ENCODE measurements at regions not wholly inside any gene's neighbourhood (a gene's known extent, or its start where the extent isn't known, plus 50 kb on each side); places are given as distances from the start of the nearest gene placed in this dataset.

DNA sequence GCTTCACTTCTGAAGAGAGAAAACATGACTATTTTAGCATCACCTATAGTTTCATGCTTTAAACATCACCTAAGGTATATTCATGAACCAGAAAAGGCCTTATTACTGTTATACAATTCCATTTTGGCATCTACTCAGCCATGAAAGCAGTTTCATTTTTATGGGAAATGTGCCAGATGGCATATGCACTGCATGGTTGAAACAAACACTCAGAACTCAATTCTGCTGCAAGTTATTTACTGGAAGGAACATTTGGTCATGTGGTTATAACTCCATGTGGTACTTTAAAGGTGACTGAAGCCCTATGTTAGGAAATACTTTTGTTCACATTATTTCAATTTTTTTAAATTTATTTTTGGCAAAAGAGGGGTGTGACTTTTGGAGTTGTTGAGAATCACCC is 287.5 kb upstream of the CRIM1 start:
- Histone ChIP-seq H2AFZ (ENCODE audit: low read depth, low read length) (no peak overlapping the region), H3K4me2 (ENCODE audit: low read length) (no peak overlapping the region), H3K9me2 (ENCODE audit: insufficient read depth, low read length) (no peaks in the 10 kb centered on the region), H3K9ac (ENCODE audit: low read length) (no peak overlapping the region), H3F3A (ENCODE audit: insufficient read depth, low read length, poor library complexity, severe bottlenecking) (no peaks in the 10 kb centered on the region), H3K4me3 (ENCODE audit: low read length) (no peak overlapping the region), H3K36me3 (ENCODE audit: insufficient read depth, low read length) (no peaks in the 10 kb centered on the region), H3K9me3 (ENCODE audit: low read length) (no peaks in the 10 kb centered on the region), H4K20me1 (ENCODE audit: insufficient read depth) (no peaks in the 10 kb centered on the region), H3K27ac (ENCODE audit: low read length) (no peak overlapping the region), H3K27me3 (ENCODE audit: insufficient read depth, low read depth, low read length) (no peaks in the 10 kb centered on the region), H3K79me2 (replicated peaks; ENCODE audit: insufficient read depth, low read length) (no peaks in the 10 kb centered on the region)
- TF ChIP-seq EZH2 (IDR thresholded peaks at IDR 0.05; ENCODE audit: borderline replicate concordance, insufficient read depth, low read length, poor library complexity, severe bottlenecking) (no peak), EP300 (conservative IDR thresholded peaks at IDR 0.05; ENCODE audit: poor library complexity, severe bottlenecking) (no peak), TAF1 (IDR thresholded peaks at IDR 0.05; ENCODE audit: low read depth) (no peak), MXI1 (conservative IDR thresholded peaks at IDR 0.05; ENCODE audit: poor library complexity, severe bottlenecking) (no peak), POLR2AphosphoS5 (IDR thresholded peaks at IDR 0.05) (no peak)
- TF ChIP-seq, protein P1, sequence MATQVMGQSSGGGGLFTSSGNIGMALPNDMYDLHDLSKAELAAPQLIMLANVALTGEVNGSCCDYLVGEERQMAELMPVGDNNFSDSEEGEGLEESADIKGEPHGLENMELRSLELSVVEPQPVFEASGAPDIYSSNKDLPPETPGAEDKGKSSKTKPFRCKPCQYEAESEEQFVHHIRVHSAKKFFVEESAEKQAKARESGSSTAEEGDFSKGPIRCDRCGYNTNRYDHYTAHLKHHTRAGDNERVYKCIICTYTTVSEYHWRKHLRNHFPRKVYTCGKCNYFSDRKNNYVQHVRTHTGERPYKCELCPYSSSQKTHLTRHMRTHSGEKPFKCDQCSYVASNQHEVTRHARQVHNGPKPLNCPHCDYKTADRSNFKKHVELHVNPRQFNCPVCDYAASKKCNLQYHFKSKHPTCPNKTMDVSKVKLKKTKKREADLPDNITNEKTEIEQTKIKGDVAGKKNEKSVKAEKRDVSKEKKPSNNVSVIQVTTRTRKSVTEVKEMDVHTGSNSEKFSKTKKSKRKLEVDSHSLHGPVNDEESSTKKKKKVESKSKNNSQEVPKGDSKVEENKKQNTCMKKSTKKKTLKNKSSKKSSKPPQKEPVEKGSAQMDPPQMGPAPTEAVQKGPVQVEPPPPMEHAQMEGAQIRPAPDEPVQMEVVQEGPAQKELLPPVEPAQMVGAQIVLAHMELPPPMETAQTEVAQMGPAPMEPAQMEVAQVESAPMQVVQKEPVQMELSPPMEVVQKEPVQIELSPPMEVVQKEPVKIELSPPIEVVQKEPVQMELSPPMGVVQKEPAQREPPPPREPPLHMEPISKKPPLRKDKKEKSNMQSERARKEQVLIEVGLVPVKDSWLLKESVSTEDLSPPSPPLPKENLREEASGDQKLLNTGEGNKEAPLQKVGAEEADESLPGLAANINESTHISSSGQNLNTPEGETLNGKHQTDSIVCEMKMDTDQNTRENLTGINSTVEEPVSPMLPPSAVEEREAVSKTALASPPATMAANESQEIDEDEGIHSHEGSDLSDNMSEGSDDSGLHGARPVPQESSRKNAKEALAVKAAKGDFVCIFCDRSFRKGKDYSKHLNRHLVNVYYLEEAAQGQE (IDR thresholded peaks at IDR 0.05; ENCODE audit: borderline replicate concordance) = no peak

DNA sequence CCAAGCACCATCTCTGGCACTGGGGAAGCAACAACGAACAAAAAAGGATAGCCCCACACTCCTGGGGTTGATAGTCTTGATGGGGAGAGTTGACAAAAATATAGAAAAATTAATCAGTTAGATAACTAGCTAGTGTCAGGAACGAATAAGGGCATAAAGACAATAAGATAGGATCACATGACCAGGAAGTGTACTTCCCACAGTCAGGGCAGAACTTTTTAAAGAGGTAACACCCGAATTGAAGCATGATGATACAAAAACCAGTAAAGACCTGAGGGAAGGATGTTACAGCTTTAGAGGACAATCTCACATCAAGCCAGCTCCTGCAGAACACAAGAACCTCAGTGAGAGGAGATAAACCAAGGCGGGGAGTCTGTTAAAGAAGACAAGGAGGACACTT is 295.4 kb upstream of the CRIM1 start:
- H3K27me3 ChIP-seq (ENCODE audit: insufficient read depth, low read depth, low read length) = no peaks in the 10 kb centered on the region
- H3K4me2 ChIP-seq (ENCODE audit: low read length) = no peak overlapping the region
- no peak overlapping the region for H3K4me3 ChIP-seq (ENCODE audit: low read length)
- H3K27ac ChIP-seq (ENCODE audit: low read length) = no peak overlapping the region
- no peaks in the 10 kb centered on the region for H3F3A ChIP-seq (ENCODE audit: insufficient read depth, low read length, poor library complexity, severe bottlenecking)
- H4K20me1 ChIP-seq (ENCODE audit: insufficient read depth) = no peaks in the 10 kb centered on the region
- H3K36me3 ChIP-seq (ENCODE audit: insufficient read depth, low read length) = no peaks in the 10 kb centered on the region
- H3K9me2 ChIP-seq (ENCODE audit: insufficient read depth, low read length) = no peaks in the 10 kb centered on the region
- no peak for TF ChIP-seq TAF1 (IDR thresholded peaks at IDR 0.05; ENCODE audit: low read depth)
- no peak for TF ChIP-seq RAD21 (conservative IDR thresholded peaks at IDR 0.05)
- TF ChIP-seq, protein P1 (IDR thresholded peaks at IDR 0.05; ENCODE audit: borderline replicate concordance) = no peak
- TF ChIP-seq POLR2AphosphoS5 (IDR thresholded peaks at IDR 0.05) = no peak
- TF ChIP-seq MXI1 (conservative IDR thresholded peaks at IDR 0.05; ENCODE audit: poor library complexity, severe bottlenecking) = no peak
- TF ChIP-seq, protein P2, sequence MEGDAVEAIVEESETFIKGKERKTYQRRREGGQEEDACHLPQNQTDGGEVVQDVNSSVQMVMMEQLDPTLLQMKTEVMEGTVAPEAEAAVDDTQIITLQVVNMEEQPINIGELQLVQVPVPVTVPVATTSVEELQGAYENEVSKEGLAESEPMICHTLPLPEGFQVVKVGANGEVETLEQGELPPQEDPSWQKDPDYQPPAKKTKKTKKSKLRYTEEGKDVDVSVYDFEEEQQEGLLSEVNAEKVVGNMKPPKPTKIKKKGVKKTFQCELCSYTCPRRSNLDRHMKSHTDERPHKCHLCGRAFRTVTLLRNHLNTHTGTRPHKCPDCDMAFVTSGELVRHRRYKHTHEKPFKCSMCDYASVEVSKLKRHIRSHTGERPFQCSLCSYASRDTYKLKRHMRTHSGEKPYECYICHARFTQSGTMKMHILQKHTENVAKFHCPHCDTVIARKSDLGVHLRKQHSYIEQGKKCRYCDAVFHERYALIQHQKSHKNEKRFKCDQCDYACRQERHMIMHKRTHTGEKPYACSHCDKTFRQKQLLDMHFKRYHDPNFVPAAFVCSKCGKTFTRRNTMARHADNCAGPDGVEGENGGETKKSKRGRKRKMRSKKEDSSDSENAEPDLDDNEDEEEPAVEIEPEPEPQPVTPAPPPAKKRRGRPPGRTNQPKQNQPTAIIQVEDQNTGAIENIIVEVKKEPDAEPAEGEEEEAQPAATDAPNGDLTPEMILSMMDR (IDR thresholded peaks at IDR 0.05; ENCODE audit: poor library complexity, severe bottlenecking) = no peak
- TF ChIP-seq EP300 (conservative IDR thresholded peaks at IDR 0.05; ENCODE audit: poor library complexity, severe bottlenecking) = no peak
- H3K79me2 ChIP-seq (replicated peaks; ENCODE audit: insufficient read depth, low read length) = no peaks in the 10 kb centered on the region
- no peak overlapping the region for H3K9ac ChIP-seq (ENCODE audit: low read length)
- H2AFZ ChIP-seq (ENCODE audit: low read depth, low read length) = no peak overlapping the region
- H3K9me3 ChIP-seq (ENCODE audit: low read length) = no peaks in the 10 kb centered on the region
